Panc1 (cell line): ENCODE measurements at regions not wholly inside any gene's neighbourhood (a gene's known extent, or its start where the extent isn't known, plus 50 kb on each side); places are given as distances from the start of the nearest gene placed in this dataset.

Experiments used
- CTCF ChIP-seq: fragments of 450-650 bp; IDR thresholded peaks from 2 replicates; pipeline ENCODE4 v1.5.1; 2017; ENCODE audit warnings: mild to moderate bottlenecking
- POLR2AphosphoS5 ChIP-seq: IDR thresholded peaks from 2 replicates; pipeline ENCODE4 v1.6.1; 2012; ENCODE audit warnings: mild to moderate bottlenecking, low read depth, low read length, moderate library complexity

DNA sequence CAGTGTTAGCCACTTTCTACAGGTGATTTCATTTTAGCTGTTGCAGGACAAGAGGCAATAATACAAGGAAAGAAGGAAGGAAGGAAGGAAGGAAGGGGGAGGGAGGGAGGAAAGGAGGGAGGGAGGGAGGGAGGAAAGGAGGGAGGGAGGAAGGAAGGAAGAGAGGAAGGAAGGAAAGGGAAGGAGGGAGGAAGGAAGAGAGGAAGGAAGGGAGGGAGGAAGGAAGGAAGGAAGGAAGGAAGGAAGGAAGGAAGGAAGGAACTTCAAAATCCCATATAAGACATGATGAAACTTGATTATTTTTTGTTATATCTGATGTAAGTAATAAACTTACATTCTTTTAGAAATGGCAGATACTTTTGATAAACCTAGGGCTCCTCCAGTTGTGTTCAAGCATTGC is 83.6 kb downstream of the TFAP2B start:
- TF ChIP-seq CTCF (no peak), POLR2AphosphoS5 (no peak)
